Activated CD4-positive, alpha-beta memory T cell treated with anti-CD3 and anti-CD28 coated beads, Interleukin-2, amount 10 ng/mL, durations not matched to agents 7 days and 5 days (primary cell): ENCODE measurements at regions not wholly inside any gene's neighbourhood (a gene's known extent, or its start where the extent isn't known, plus 50 kb on each side); places are given as distances from the start of the nearest gene placed in this dataset.

Experiments
- CTCF ChIA-PET: fragments of 350-600 bp; sonication (Branson Sonifier 250); formaldehyde crosslinking; loops from one replicate; lab custom pipeline; 2021; ENCODE audit warnings: antibody characterized with exemption, inconsistent platforms; lab: Charles Lee
- POLR2A ChIA-PET: fragments of 350-600 bp; sonication (Branson Sonifier 250); formaldehyde crosslinking; loops from one replicate; lab custom pipeline; 2021; ENCODE audit warnings: antibody characterized with exemption; lab: Charles Lee
- DNase-seq: peaks from one replicate; pipeline ENCODE4 v3.0.0-alpha.2; 2020
- H3K27ac Mint-ChIP-seq: one replicate; pipeline ENCODE4 v1.8.0; 2021; ENCODE audit warnings: mild to moderate bottlenecking, mixed read lengths
- H3K27me3 Mint-ChIP-seq: one replicate; pipeline ENCODE4 v1.8.0; 2021; ENCODE audit warnings: mixed read lengths
- H3K36me3 Mint-ChIP-seq: one replicate; pipeline ENCODE4 v1.8.0; 2021; ENCODE audit warnings: low read depth, mixed read lengths
- H3K4me1 Mint-ChIP-seq: one replicate; pipeline ENCODE4 v1.8.0; 2021; ENCODE audit warnings: mixed read lengths
- H3K4me3 Mint-ChIP-seq: one replicate; pipeline ENCODE4 v1.8.0; 2021; ENCODE audit warnings: mild to moderate bottlenecking, mixed read lengths
- H3K9me3 Mint-ChIP-seq: one replicate; pipeline ENCODE4 v1.8.0; 2021; ENCODE audit warnings: mixed read lengths

GRCh38 chr2:120401275-120402066 is 55.5 kb downstream of the INHBB start:
- POLR2A ChIA-PET, result no interaction called here
- no peaks in the 10 kb centered on the region for H3K36me3 Mint-ChIP-seq
- CTCF ChIA-PET, result no interaction called here
- no peaks in the 10 kb centered on the region for H3K27me3 Mint-ChIP-seq
- H3K9me3 Mint-ChIP-seq, result no peaks in the 10 kb centered on the region
- DNase-seq, result no peak
- no peaks in the 10 kb centered on the region for H3K4me1 Mint-ChIP-seq
- H3K4me3 Mint-ChIP-seq, result no peak overlapping the region
- H3K27ac Mint-ChIP-seq, result no peak overlapping the region

GRCh38 chr2:120402067-120402433 is 56.1 kb downstream of the INHBB start:
- Mint-ChIP-seq H3K4me3 (no peak overlapping the region), H3K9me3 (no peaks in the 10 kb centered on the region), H3K4me1 (no peaks in the 10 kb centered on the region), H3K36me3 (no peaks in the 10 kb centered on the region), H3K27me3 (no peaks in the 10 kb centered on the region), H3K27ac (no peak overlapping the region)
- CTCF ChIA-PET, result no interaction called here
- POLR2A ChIA-PET, result no interaction called here
- DNase-seq, result no peak

- DNase-seq, result no peak
- no peak overlapping the region for H3K4me3 Mint-ChIP-seq
- POLR2A ChIA-PET, result no interaction called here
These were observed 56.6 kb downstream of the INHBB start for GRCh38 chr2:120402508-120402907.

GRCh38 chr2:120403261-120403660 is 57.3 kb downstream of the INHBB start:
- Mint-ChIP-seq H3K4me1 (no peaks in the 10 kb centered on the region), H3K27me3 (no peaks in the 10 kb centered on the region), H3K9me3 (no peaks in the 10 kb centered on the region), H3K27ac (no peak overlapping the region), H3K4me3 (no peak overlapping the region), H3K36me3 (no peaks in the 10 kb centered on the region)
- ChIA-PET CTCF (no interaction called here), POLR2A (no interaction called here)
- no peak for DNase-seq

More at GRCh38 chr2:120402508-120402907, 56.6 kb downstream of the INHBB start:
- CTCF ChIA-PET, result no interaction called here
- Mint-ChIP-seq H3K9me3 (no peaks in the 10 kb centered on the region), H3K36me3 (no peaks in the 10 kb centered on the region), H3K27me3 (no peaks in the 10 kb centered on the region), H3K27ac (no peak overlapping the region), H3K4me1 (no peaks in the 10 kb centered on the region)

GRCh38 chr2:120403676-120404075 is 57.7 kb downstream of the INHBB start:
- DNase-seq, result no peak
- Mint-ChIP-seq H3K36me3 (no peaks in the 10 kb centered on the region), H3K4me3 (no peak overlapping the region), H3K27ac (no peak overlapping the region), H3K27me3 (no peaks in the 10 kb centered on the region), H3K9me3 (peaks cover under 1% of the 10 kb centered on the region), H3K4me1 (no peaks in the 10 kb centered on the region)
- CTCF ChIA-PET, result no interaction called here
- POLR2A ChIA-PET, result no interaction called here

GRCh38 chr2:120404274-120404673 is 58.3 kb downstream of the INHBB start:
- no peak overlapping the region for H3K27ac Mint-ChIP-seq
- no peaks in the 10 kb centered on the region for H3K27me3 Mint-ChIP-seq
- no peaks in the 10 kb centered on the region for H3K36me3 Mint-ChIP-seq

GRCh38 chr2:120404941-120405758 is 59.2 kb downstream of the INHBB start:
- DNase-seq, result no peak
- peaks cover 2% of the 10 kb centered on the region for H3K9me3 Mint-ChIP-seq
- no peak overlapping the region for H3K27ac Mint-ChIP-seq
- H3K36me3 Mint-ChIP-seq, result no peaks in the 10 kb centered on the region
- no peaks in the 10 kb centered on the region for H3K4me1 Mint-ChIP-seq
- POLR2A ChIA-PET, result no interaction called here
- CTCF ChIA-PET, result interaction anchor here (1.1 kb wide), 1 partner anchor 62 kb away, joined by 3 read pairs; no protein-coding TSS in a partner anchor
- H3K27me3 Mint-ChIP-seq, result peaks cover 2% of the 10 kb centered on the region
- no peak overlapping the region for H3K4me3 Mint-ChIP-seq

More at GRCh38 chr2:120404274-120404673, 58.3 kb downstream of the INHBB start:
- H3K9me3 Mint-ChIP-seq, result peaks cover 2% of the 10 kb centered on the region
- CTCF ChIA-PET, result no interaction called here
- no peak for DNase-seq
- POLR2A ChIA-PET, result no interaction called here
- no peak overlapping the region for H3K4me3 Mint-ChIP-seq
- no peaks in the 10 kb centered on the region for H3K4me1 Mint-ChIP-seq

- peaks cover 3% of the 10 kb centered on the region for H3K27me3 Mint-ChIP-seq
- H3K4me3 Mint-ChIP-seq, result no peak overlapping the region
- no peaks in the 10 kb centered on the region for H3K36me3 Mint-ChIP-seq
- H3K27ac Mint-ChIP-seq, result no peak overlapping the region
- ChIA-PET POLR2A (no interaction called here), CTCF (interaction anchor here (1.1 kb wide), 1 partner anchor 62 kb away, joined by 3 read pairs; no protein-coding TSS in a partner anchor)
- DNase-seq, result no peak
- H3K9me3 Mint-ChIP-seq, result peaks cover 2% of the 10 kb centered on the region
- H3K4me1 Mint-ChIP-seq, result no peaks in the 10 kb centered on the region
These were observed 59.8 kb downstream of the INHBB start for GRCh38 chr2:120405759-120406099.

GRCh38 chr2:120406566-120406965 is 60.6 kb downstream of the INHBB start:
- Mint-ChIP-seq H3K4me3 (no peak overlapping the region), H3K36me3 (no peaks in the 10 kb centered on the region), H3K27me3 (peaks cover 8% of the 10 kb centered on the region), H3K4me1 (no peaks in the 10 kb centered on the region), H3K9me3 (peaks cover 2% of the 10 kb centered on the region), H3K27ac (no peak overlapping the region)
- ChIA-PET POLR2A (no interaction called here), CTCF (no interaction called here)
- no peak for DNase-seq

- CTCF ChIA-PET, result no interaction called here
- Mint-ChIP-seq H3K4me1 (no peaks in the 10 kb centered on the region), H3K4me3 (no peak overlapping the region), H3K27ac (no peak overlapping the region), H3K27me3 (peaks cover 21% of the 10 kb centered on the region), H3K36me3 (no peaks in the 10 kb centered on the region), H3K9me3 (peaks cover 2% of the 10 kb centered on the region)
- no peak for DNase-seq
- POLR2A ChIA-PET, result no interaction called here
These were observed 64.6 kb downstream of the INHBB start for GRCh38 chr2:120410487-120410886.

GRCh38 chr2:120415060-120415459 is 69.1 kb downstream of the INHBB start:
- ChIA-PET POLR2A (interaction anchor here (0.6 kb wide), 1 partner anchor 100 kb away, joined by 4 read pairs; no protein-coding TSS in a partner anchor), CTCF (no interaction called here)
- no peak overlapping the region for H3K27ac Mint-ChIP-seq
- H3K9me3 Mint-ChIP-seq, result no peaks in the 10 kb centered on the region
- no peaks in the 10 kb centered on the region for H3K36me3 Mint-ChIP-seq
- peaks cover 20% of the 10 kb centered on the region for H3K27me3 Mint-ChIP-seq
- no peaks in the 10 kb centered on the region for H3K4me1 Mint-ChIP-seq
- no peak overlapping the region for H3K4me3 Mint-ChIP-seq
- DNase-seq, result no peak

GRCh38 chr2:120415728-120416509 is 70.0 kb downstream of the INHBB start:
- Mint-ChIP-seq H3K27ac (no peak overlapping the region), H3K27me3 (peaks cover 20% of the 10 kb centered on the region), H3K36me3 (no peaks in the 10 kb centered on the region), H3K4me3 (no peak overlapping the region), H3K4me1 (no peaks in the 10 kb centered on the region), H3K9me3 (no peaks in the 10 kb centered on the region)
- ChIA-PET POLR2A (no interaction called here), CTCF (no interaction called here)
- peak; percentile 1 for DNase-seq
